HL-60 (cell line): ENCODE measurements at regions not wholly inside any gene's neighbourhood (a gene's known extent, or its start where the extent isn't known, plus 50 kb on each side); places are given as distances from the start of the nearest gene placed in this dataset.

Experiments
- DNase-seq, 2 experiments: peaks; one replicate each; pipeline ENCODE4 v3.0.0-alpha.2; 2010 to 2020; ENCODE audit warnings: low read depth in 1 of 2, low spot score in 1 of 2
- H3K27ac ChIP-seq: fragments of 250-450 bp; sonication (Bioruptor Pico); replicated peaks from 2 replicates; pipeline ENCODE4 v1.5.1; 2020; ENCODE audit warnings: mild to moderate bottlenecking, moderate library complexity
- H3K27me3 ChIP-seq: fragments of 250-450 bp; sonication (Bioruptor Pico); 2 replicates; pipeline ENCODE4 v1.5.1; 2021; ENCODE audit warnings: mild to moderate bottlenecking, moderate library complexity; ENCODE audit not compliant: insufficient read depth, poor library complexity, severe bottlenecking
- H3K4me3 ChIP-seq: replicated peaks from 2 replicates; pipeline ENCODE4 v1.5.1; 2011; ENCODE audit warnings: mild to moderate bottlenecking, control low read depth, low read length; ENCODE audit not compliant: insufficient read depth
- GABPA ChIP-seq: IDR thresholded peaks from 2 replicates; pipeline ENCODE4 v1.6.1; 2012; ENCODE audit warnings: low read depth
- POLR2AphosphoS5 ChIP-seq: IDR thresholded peaks from 2 replicates; pipeline ENCODE4 v1.6.1; 2012; ENCODE audit warnings: low read depth
- SPI1 ChIP-seq: IDR thresholded peaks from 2 replicates; pipeline ENCODE4 v1.6.1; 2012; ENCODE audit warnings: low read depth, mild to moderate bottlenecking, borderline replicate concordance
- TF ChIP-seq, protein P1 (sequence below): IDR thresholded peaks from 2 replicates; pipeline ENCODE4 v1.6.1; 2012; ENCODE audit warnings: low read depth; ENCODE audit not compliant: insufficient replicate concordance
- TF ChIP-seq, protein P2 (sequence below): IDR thresholded peaks from one replicate; pipeline ENCODE4 v1.5.1; 2011; ENCODE audit warnings: low read length, control low read depth, inconsistent platforms; ENCODE audit not compliant: insufficient read depth

DNA sequence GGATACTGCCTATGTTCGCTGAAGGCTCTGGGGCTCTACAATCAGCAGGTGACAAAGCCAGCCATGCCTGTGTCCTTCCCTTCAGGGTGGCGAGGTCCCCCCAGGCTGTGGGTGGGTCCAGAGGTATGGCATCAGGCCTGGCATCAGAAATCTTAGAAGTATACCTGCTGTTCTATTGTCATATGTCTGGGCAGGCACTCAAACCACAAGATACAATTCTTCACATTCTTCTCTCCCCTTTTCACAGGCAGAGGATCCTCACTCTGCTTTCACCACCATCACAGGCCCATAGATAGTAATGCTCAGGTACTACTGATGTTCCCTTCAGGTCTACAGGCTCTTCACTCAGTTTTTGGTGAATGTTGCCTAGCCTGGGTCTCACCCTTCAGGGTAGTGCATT lies 1180.0 kb upstream of the CITED2 start:
- TF ChIP-seq, protein P1, sequence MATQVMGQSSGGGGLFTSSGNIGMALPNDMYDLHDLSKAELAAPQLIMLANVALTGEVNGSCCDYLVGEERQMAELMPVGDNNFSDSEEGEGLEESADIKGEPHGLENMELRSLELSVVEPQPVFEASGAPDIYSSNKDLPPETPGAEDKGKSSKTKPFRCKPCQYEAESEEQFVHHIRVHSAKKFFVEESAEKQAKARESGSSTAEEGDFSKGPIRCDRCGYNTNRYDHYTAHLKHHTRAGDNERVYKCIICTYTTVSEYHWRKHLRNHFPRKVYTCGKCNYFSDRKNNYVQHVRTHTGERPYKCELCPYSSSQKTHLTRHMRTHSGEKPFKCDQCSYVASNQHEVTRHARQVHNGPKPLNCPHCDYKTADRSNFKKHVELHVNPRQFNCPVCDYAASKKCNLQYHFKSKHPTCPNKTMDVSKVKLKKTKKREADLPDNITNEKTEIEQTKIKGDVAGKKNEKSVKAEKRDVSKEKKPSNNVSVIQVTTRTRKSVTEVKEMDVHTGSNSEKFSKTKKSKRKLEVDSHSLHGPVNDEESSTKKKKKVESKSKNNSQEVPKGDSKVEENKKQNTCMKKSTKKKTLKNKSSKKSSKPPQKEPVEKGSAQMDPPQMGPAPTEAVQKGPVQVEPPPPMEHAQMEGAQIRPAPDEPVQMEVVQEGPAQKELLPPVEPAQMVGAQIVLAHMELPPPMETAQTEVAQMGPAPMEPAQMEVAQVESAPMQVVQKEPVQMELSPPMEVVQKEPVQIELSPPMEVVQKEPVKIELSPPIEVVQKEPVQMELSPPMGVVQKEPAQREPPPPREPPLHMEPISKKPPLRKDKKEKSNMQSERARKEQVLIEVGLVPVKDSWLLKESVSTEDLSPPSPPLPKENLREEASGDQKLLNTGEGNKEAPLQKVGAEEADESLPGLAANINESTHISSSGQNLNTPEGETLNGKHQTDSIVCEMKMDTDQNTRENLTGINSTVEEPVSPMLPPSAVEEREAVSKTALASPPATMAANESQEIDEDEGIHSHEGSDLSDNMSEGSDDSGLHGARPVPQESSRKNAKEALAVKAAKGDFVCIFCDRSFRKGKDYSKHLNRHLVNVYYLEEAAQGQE, result no peak
- TF ChIP-seq GABPA (no peak), SPI1 (no peak), POLR2AphosphoS5 (no peak)
- TF ChIP-seq, protein P2, sequence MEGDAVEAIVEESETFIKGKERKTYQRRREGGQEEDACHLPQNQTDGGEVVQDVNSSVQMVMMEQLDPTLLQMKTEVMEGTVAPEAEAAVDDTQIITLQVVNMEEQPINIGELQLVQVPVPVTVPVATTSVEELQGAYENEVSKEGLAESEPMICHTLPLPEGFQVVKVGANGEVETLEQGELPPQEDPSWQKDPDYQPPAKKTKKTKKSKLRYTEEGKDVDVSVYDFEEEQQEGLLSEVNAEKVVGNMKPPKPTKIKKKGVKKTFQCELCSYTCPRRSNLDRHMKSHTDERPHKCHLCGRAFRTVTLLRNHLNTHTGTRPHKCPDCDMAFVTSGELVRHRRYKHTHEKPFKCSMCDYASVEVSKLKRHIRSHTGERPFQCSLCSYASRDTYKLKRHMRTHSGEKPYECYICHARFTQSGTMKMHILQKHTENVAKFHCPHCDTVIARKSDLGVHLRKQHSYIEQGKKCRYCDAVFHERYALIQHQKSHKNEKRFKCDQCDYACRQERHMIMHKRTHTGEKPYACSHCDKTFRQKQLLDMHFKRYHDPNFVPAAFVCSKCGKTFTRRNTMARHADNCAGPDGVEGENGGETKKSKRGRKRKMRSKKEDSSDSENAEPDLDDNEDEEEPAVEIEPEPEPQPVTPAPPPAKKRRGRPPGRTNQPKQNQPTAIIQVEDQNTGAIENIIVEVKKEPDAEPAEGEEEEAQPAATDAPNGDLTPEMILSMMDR, result no peak
- Histone ChIP-seq H3K27ac (no peak overlapping the region), H3K4me3 (no peak overlapping the region), H3K27me3 (no peaks in the 10 kb centered on the region)
- no peak for DNase-seq

DNA sequence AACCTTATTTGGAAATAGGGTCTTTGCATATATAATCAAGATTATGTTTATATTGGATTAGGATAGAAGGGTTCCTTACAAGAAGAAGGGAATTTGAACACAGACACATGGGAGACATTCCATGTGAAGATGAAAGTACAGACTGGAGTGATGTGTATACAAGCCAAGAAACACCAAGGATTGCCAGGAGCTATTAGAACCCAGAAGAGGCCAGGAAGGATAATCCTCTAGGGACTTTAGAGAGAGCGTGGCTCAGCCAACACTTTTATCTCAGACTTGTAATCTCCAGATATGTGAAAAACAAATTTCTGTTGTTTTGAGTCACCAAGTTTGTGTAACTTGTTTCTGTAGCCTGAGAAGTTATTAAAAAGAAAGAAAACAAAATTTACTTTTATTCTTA lies 1173.9 kb upstream of the CITED2 start:
- TF ChIP-seq POLR2AphosphoS5 (no peak), GABPA (no peak), SPI1 (no peak)
- TF ChIP-seq, protein P2, result no peak
- TF ChIP-seq, protein P1, result no peak
- Histone ChIP-seq H3K27ac (no peak overlapping the region), H3K27me3 (no peaks in the 10 kb centered on the region), H3K4me3 (no peak overlapping the region)
- DNase-seq, result no peak

DNA sequence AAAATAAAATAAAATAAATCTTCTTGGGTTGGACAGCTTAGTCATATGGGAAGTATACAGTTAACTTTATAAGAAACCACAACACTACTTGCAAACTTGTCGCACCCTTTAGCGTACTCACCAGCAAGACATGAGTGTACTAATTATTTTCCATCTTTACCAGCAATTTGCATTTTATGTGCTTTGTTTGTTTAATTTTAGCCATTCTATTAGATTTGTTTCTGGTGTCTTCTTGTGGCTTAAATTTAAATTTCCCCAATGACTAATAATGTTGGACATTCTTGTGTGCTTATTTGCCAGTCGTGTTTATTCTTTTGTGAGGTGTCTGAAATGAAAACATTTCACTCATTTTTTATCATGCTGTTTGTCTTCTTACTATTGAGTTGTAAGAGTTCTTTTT lies 1172.2 kb upstream of the CITED2 start:
- Histone ChIP-seq H3K4me3 (no peak overlapping the region), H3K27ac (no peak overlapping the region), H3K27me3 (no peaks in the 10 kb centered on the region)
- DNase-seq, result no peak
- TF ChIP-seq POLR2AphosphoS5, result no peak
- TF ChIP-seq, protein P2, result no peak
- TF ChIP-seq SPI1, result no peak
- TF ChIP-seq, protein P1, result no peak
- no peak for TF ChIP-seq GABPA
